K562 (cell line): ENCODE measurements at regions not wholly inside any gene's neighbourhood (a gene's known extent, or its start where the extent isn't known, plus 50 kb on each side); places are given as distances from the start of the nearest gene placed in this dataset.

Experiments
- ATAC-seq: fragments of 200-7000 bp; cut with Tn5 transposase; 3 replicates; pipeline ENCODE4 v1.9.1; 2020; ENCODE audit warnings: moderate library complexity
- BruUV-seq: library from RNA; stranded (reverse); fragments of 400-500 nt; replicated peaks from 2 replicates; lab custom pipeline; 2021; lab: Mats Ljungman, UMichigan
- CTCF ChIA-PET: fragments of 300-600 bp; formaldehyde crosslinking; extraction: SDS; loops from one replicate; lab custom pipeline; 2021; ENCODE audit warnings: low intra/inter-chr PET ratio; lab: Yijun Ruan, JAX
- POLR2A ChIA-PET: fragments of 300-600, 350-650 bp; sonication (Branson Sonifier 250); formaldehyde crosslinking; extraction: SDS; loops from one replicate; lab custom pipeline; 2021; ENCODE audit warnings: antibody characterized with exemption, inconsistent platforms; lab: Yijun Ruan, JAX
- DNase-seq, 4 experiments: peaks; one replicate each; pipeline versions ENCODE4 v3.0.0 to v3.0.0-alpha.2; 2011 to 2018; ENCODE audit warnings: low spot score in 3 of 4, mixed read lengths in 3 of 4; ENCODE audit errors: extremely low read depth in 1 of 4
- FAIRE-seq: peaks from 2 replicates; lab custom pipeline; 2011; peaks lifted over from hg19 to GRCh38; lab: Jason Lieb, UNC
- H2AFZ ChIP-seq: 2 replicates; pipeline ENCODE4 v1.6.0; 2011; ENCODE audit warnings: low read depth, low read length, control low read depth, inconsistent platforms
- H3K27ac ChIP-seq: fragments of 200-600 bp; 3 replicates; pipeline ENCODE4 v1.8.0; 2011; ENCODE audit warnings: low read depth, mild to moderate bottlenecking, control low read depth, inconsistent platforms, low read length, moderate library complexity, mixed read lengths; ENCODE audit errors: extremely low read depth
- H3K27me3 ChIP-seq, 2 experiments: fragments of 300-600 bp in 1 of 2; 2 replicates in 1 of 2; 3 replicates in 1 of 2; pipeline versions ENCODE4 v1.6.0 to v1.8.0; 2011; ENCODE audit warnings: inconsistent platforms in 2 of 2, low read length in 2 of 2, mild to moderate bottlenecking in 1 of 2, mixed read lengths in 1 of 2, moderate library complexity in 1 of 2; ENCODE audit not compliant: control insufficient read depth in 2 of 2, insufficient read depth in 2 of 2
- H3K36me3 ChIP-seq: fragments of 300-600 bp; 3 replicates; pipeline ENCODE4 v1.8.0; 2011; ENCODE audit warnings: mild to moderate bottlenecking, low read length, inconsistent platforms; ENCODE audit not compliant: control insufficient read depth, insufficient read depth
- H3K4me1 ChIP-seq, 2 experiments: fragments of 200-600 bp in 1 of 2; replicated peaks in 1 of 2; 2 replicates in 1 of 2; 3 replicates in 1 of 2; pipeline versions ENCODE4 v1.5.1 to v1.8.0; 2011; ENCODE audit warnings: inconsistent platforms in 2 of 2, low read length in 2 of 2, mild to moderate bottlenecking in 1 of 2, mixed read lengths in 1 of 2, moderate library complexity in 1 of 2; ENCODE audit not compliant: control insufficient read depth in 2 of 2, insufficient read depth in 2 of 2
- H3K4me2 ChIP-seq: 2 replicates; pipeline ENCODE4 v1.6.1; 2011; ENCODE audit warnings: low read length, control low read depth, inconsistent platforms, mixed read lengths; ENCODE audit not compliant: insufficient read depth
- H3K4me3 ChIP-seq: fragments of 200-600 bp; sonication (generic), shearing (Covaris generic); 2 replicates; pipeline ENCODE4 v1.5.1; 2016; ENCODE audit warnings: control low read depth, inconsistent platforms
- H3K79me2 ChIP-seq: fragments of 200-600 bp; 3 replicates; pipeline ENCODE4 v1.8.0; 2011; ENCODE audit warnings: low read length, inconsistent platforms; ENCODE audit not compliant: control insufficient read depth, insufficient read depth
- H3K9ac ChIP-seq, 2 experiments: 2 replicates each; pipeline versions ENCODE4 v1.6.0 to v1.6.1; 2011; ENCODE audit warnings: low read depth in 2 of 2, low read length in 2 of 2, control low read depth in 1 of 2, inconsistent platforms in 1 of 2, mild to moderate bottlenecking in 1 of 2, mixed read lengths in 1 of 2; ENCODE audit not compliant: insufficient read depth in 1 of 2
- H3K9me1 ChIP-seq: one replicate; pipeline ENCODE4 v1.6.0; 2011; ENCODE audit warnings: inconsistent platforms, mild to moderate bottlenecking, low read length, moderate library complexity; ENCODE audit not compliant: control insufficient read depth, insufficient read depth
- H3K9me3 ChIP-seq: replicated peaks from 2 replicates; pipeline ENCODE4 v1.5.1; 2011; ENCODE audit warnings: low read depth, low read length, inconsistent platforms; ENCODE audit not compliant: control insufficient read depth, insufficient read depth
- H4K20me1 ChIP-seq: replicated peaks from 2 replicates; pipeline ENCODE4 v1.6.1; 2011; ENCODE audit warnings: low read length, inconsistent platforms, mixed read lengths; ENCODE audit not compliant: control insufficient read depth, insufficient read depth
- ARID1B ChIP-seq: fragments of 450-650 bp; IDR thresholded peaks from 2 replicates; pipeline ENCODE4 v1.6.1; 2016; ENCODE audit warnings: antibody characterized with exemption, mild to moderate bottlenecking, inconsistent platforms
- BRD4 ChIP-seq: fragments of 200-600 bp; sonication (generic); IDR thresholded peaks from 2 replicates; pipeline ENCODE4 v1.6.1; 2017; ENCODE audit warnings: inconsistent platforms
- CAMTA2 ChIP-seq: fragments of 250-450 bp; sonication (Bioruptor Pico); conservative IDR thresholded peaks from 2 replicates; pipeline ENCODE4 v1.5.1; 2022
- CHD1 ChIP-seq: fragments of 200-600 bp; sonication (generic); IDR thresholded peaks from one replicate; pipeline ENCODE4 v1.6.1; 2012; ENCODE audit warnings: mild to moderate bottlenecking, moderate library complexity, low read length, inconsistent platforms
- DDX20 ChIP-seq: fragments of 450-650 bp; IDR thresholded peaks from 2 replicates; pipeline ENCODE4 v1.6.1; 2016; ENCODE audit warnings: missing genetic modification characterization, low read depth, mild to moderate bottlenecking, missing compliant biosample characterization, moderate library complexity
- ELF4 ChIP-seq: fragments of 450-650 bp; formaldehyde crosslinking; IDR thresholded peaks from 2 replicates; pipeline ENCODE4 v1.4.0; 2022; ENCODE audit warnings: missing genetic modification characterization
- HNRNPUL1 ChIP-seq: fragments of 200-400 bp; formaldehyde crosslinking; IDR thresholded peaks from 2 replicates; pipeline ENCODE4 v1.6.1; 2017; ENCODE audit warnings: low read length
- LCOR ChIP-seq: sonication (generic); formaldehyde crosslinking; IDR thresholded peaks from 2 replicates; pipeline ENCODE4 v1.8.0; 2022; ENCODE audit warnings: mild to moderate bottlenecking, missing genetic modification reagents
- NFIC ChIP-seq: fragments of 450-650 bp; IDR thresholded peaks from 2 replicates; pipeline ENCODE4 v1.6.1; 2017; ENCODE audit warnings: mild to moderate bottlenecking, inconsistent platforms
- OTX1 ChIP-seq: fragments of 450-650 bp; formaldehyde crosslinking; IDR thresholded peaks from 2 replicates; pipeline ENCODE4 v1.4.0; 2022; ENCODE audit warnings: mild to moderate bottlenecking
- TAL1 ChIP-seq: fragments of 450-650 bp; IDR thresholded peaks from 2 replicates; pipeline ENCODE4 v1.6.1; 2016; ENCODE audit warnings: mild to moderate bottlenecking
- TEAD1 ChIP-seq, 2 experiments: fragments of 450-650 bp in 1 of 2; sonication (generic) in 1 of 2; formaldehyde crosslinking; IDR thresholded peaks; 2 replicates each; pipeline versions ENCODE4 v1.4.0 to v1.8.0; 2020 to 2022; ENCODE audit warnings: mild to moderate bottlenecking in 2 of 2, missing genetic modification reagents in 1 of 2
- ZNF121 ChIP-seq: sonication (generic); formaldehyde crosslinking; conservative IDR thresholded peaks from 2 replicates; pipeline ENCODE4 v1.8.0; 2022; ENCODE audit warnings: missing genetic modification reagents
- ZNF274 ChIP-seq: IDR thresholded peaks from 2 replicates; pipeline ENCODE4 v1.6.1; 2011; ENCODE audit warnings: low read depth, mild to moderate bottlenecking, low read length, moderate library complexity, borderline replicate concordance
- ZNF668 ChIP-seq: fragments of 250-450 bp; sonication (Bioruptor Pico); IDR thresholded peaks from 2 replicates; pipeline ENCODE4 v1.8.0; 2022; ENCODE audit warnings: mild to moderate bottlenecking, inconsistent platforms
- WGBS: fragments of 100-300 bp; shearing (Covaris generic); methylation state at CpG from one replicate; pipeline ENCODE4 v1.1.6; 2016; ENCODE audit warnings: low coverage, mixed read lengths; ENCODE audit not compliant: insufficient coverage; ENCODE audit errors: missing lambda C conversion rate; 5-methylcytosine and 5-hydroxymethylcytosine counted together
- in situ Hi-C: fragments of 300-500 bp; cut with MboI; formaldehyde crosslinking; loops from 4 replicates; pipeline ENCODE4 v1.15.0; 2018; ENCODE audit warnings: inconsistent platforms, mixed read lengths
- intact Hi-C: fragments of 100-400 bp; cut with micrococcal nuclease; formaldehyde crosslinking; loops from 2 replicates; pipeline ENCODE4 v1.14.2; 2022
- TF ChIP-seq, protein P1 (sequence below): fragments of 450-650 bp; IDR thresholded peaks from 2 replicates; pipeline ENCODE4 v1.6.1; 2016; ENCODE audit warnings: antibody characterized with exemption

DNA sequence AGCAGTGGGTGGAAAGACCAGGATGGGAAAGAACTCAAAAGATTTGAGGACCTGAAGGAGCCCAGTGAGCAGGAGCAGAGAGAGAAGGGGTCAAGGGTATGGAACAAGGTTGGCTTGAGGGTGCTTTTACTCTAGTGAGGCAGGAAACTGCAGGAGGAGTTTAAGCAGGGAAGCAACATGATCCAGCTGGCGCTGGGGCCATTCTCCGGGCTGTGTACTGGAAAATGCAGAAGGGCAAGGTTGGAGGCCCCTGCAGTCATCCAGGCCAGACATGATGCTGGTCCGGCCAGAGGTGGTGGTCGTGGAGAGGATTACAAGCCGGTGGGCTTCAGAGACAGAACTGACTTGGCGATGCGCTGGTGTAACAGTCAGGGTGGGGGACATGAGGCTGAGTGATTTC lies 81.8 kb downstream of the LSM3 start:
- Histone ChIP-seq H3K79me2 (no peaks in the 10 kb centered on the region), H3K36me3 (no peaks in the 10 kb centered on the region), H3K27ac (no peak overlapping the region), H4K20me1 (no peaks in the 10 kb centered on the region), H3K9me3 (no peaks in the 10 kb centered on the region; the same call in 1 of the 2 replicates), H3K9ac (no peak overlapping the region), H3K4me1 (peaks cover 26 to 27% of the 10 kb centered on the region in 2 experiments), H2AFZ (no peak overlapping the region), H3K4me3 (no peak overlapping the region), H3K9me1 (no peaks in the 10 kb centered on the region), H3K27me3 (no peaks in the 10 kb centered on the region), H3K4me2 (no peak overlapping the region)
- POLR2A ChIA-PET: interaction anchor here (0.6 to 1.0 kb wide), 3 partner anchors 28 to 78 kb away, joined by 3 to 5 read pairs (median 3); no protein-coding TSS in a partner anchor
- no peak for FAIRE-seq
- CTCF ChIA-PET: interaction anchor here (1.5 to 6.2 kb wide), 4 partner anchors 55 to 208 kb away, joined by 6 to 69 read pairs (median 23); no protein-coding TSS in a partner anchor
- in situ Hi-C loops: loop anchor here (5.0 kb wide), 2 partner anchors 58 to 207 kb away; no protein-coding TSS in a partner anchor
- 49% methylated on average over 7 of the region's 7 CpGs for WGBS
- no TSS peak for BruUV-seq
- TF ChIP-seq DDX20 (tag) (no peak), TAL1 (no peak), ZNF668 (no peak), BRD4 (no peak)
- ATAC-seq: no peak
- intact Hi-C loops: loop anchor here (2.0 to 10.0 kb wide), 5 partner anchors 200 to 662 kb away; no protein-coding TSS in a partner anchor
- DNase-seq: no peak

DNA sequence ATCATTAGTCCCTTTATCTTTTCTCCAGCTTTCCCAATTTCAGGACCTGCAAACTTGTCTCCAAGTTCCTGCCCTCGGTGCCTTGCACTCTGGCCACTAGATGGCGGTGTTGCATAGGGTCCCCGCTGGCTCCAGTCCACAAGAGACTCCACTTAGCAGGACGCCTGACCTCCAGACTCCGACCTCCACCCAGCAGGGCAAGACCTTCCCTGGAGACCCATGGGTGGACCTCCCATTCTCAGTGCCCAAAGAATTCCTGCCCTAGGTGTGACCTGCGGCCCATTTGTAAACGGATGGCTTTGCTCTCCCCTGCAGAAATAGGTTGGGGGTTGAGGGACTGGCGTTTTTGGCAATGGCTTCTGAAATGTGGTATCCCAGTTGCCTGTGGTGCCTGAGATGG lies 82.6 kb downstream of the LSM3 start:
- Histone ChIP-seq H3K4me2 (peak overlapping the region; percentile 11; the same call in 1 of the 2 replicates), H2AFZ (peak overlapping the region; percentile 77), H3K27ac (no peak overlapping the region), H3K9ac (peak overlapping the region in 1 of 2 experiments; percentile 70; a peak in 1 of 4 replicates), H3K4me3 (no peak overlapping the region), H3K36me3 (no peaks in the 10 kb centered on the region), H3K27me3 (no peaks in the 10 kb centered on the region), H3K4me1 (peaks cover 20 to 25% of the 10 kb centered on the region in 2 experiments), H3K79me2 (no peaks in the 10 kb centered on the region), H3K9me3 (no peaks in the 10 kb centered on the region; the same call in 1 of the 2 replicates), H4K20me1 (no peaks in the 10 kb centered on the region), H3K9me1 (no peaks in the 10 kb centered on the region)
- FAIRE-seq (peak; percentile 77), ATAC-seq (peak; percentile 90), DNase-seq (peak; percentile 92 to 96 (median 94))
- intact Hi-C loops: loop anchor here (1.0 to 10.0 kb wide), 7 partner anchors 58 to 661 kb away; no protein-coding TSS in a partner anchor
- 13% methylated on average over 8 of the region's 8 CpGs for WGBS
- POLR2A ChIA-PET: interaction anchor here (0.8 to 1.2 kb wide), 5 partner anchors 27 to 206 kb away, joined by 3 to 6 read pairs (median 3); no protein-coding TSS in a partner anchor
- no TSS peak for BruUV-seq
- in situ Hi-C loops: loop anchor here (5.0 kb wide), 2 partner anchors 59 to 206 kb away; no protein-coding TSS in a partner anchor
- CTCF ChIA-PET: interaction anchor here (1.5 to 6.2 kb wide), 4 partner anchors 56 to 207 kb away, joined by 6 to 69 read pairs (median 23); no protein-coding TSS in a partner anchor
- TF ChIP-seq ARID1B: peak; percentile 25; the same call in 1 of the 2 replicates
- TF ChIP-seq NFIC: peak; percentile 77
- TF ChIP-seq ELF4 (CRISPR knock-in tag): no peak
- no peak for TF ChIP-seq ZNF274
- 0 out of 4 replicates have a peak, but pooled peaks of 1 of the 2 experiments have one; percentile 3 for TF ChIP-seq TEAD1 (CRISPR knock-in tag; IDR thresholded peaks at IDR 0.05)
- no peak for TF ChIP-seq ZNF121 (CRISPR knock-in tag)
- TF ChIP-seq CAMTA2 (CRISPR knock-in tag): no peak
- TF ChIP-seq LCOR (CRISPR knock-in tag): peak; percentile 84; the same call in 1 of the 2 replicates
- TF ChIP-seq CHD1: no peak
- TF ChIP-seq DDX20 (tag): no peak
- TF ChIP-seq HNRNPUL1: no peak
- TF ChIP-seq, protein P1, sequence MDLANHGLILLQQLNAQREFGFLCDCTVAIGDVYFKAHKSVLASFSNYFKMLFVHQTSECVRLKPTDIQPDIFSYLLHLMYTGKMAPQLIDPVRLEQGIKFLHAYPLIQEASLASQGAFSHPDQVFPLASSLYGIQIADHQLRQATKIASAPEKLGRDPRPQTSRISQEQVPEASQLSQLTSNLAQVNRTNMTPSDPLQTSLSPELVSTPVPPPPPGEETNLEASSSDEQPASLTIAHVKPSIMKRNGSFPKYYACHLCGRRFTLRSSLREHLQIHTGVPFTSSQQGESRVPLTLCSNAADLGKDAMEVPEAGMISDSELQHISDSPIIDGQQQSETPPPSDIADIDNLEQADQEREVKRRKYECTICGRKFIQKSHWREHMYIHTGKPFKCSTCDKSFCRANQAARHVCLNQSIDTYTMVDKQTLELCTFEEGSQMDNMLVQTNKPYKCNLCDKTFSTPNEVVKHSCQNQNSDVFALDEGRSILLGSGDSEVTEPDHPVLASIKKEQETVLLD: no peak
- TF ChIP-seq OTX1 (CRISPR knock-in tag): no peak
